ENCODE measurements at regions not wholly inside any gene's neighbourhood (a gene's known extent, or its start where the extent isn't known, plus 50 kb on each side); places are given as distances from the start of the nearest gene placed in this dataset.

DNA sequence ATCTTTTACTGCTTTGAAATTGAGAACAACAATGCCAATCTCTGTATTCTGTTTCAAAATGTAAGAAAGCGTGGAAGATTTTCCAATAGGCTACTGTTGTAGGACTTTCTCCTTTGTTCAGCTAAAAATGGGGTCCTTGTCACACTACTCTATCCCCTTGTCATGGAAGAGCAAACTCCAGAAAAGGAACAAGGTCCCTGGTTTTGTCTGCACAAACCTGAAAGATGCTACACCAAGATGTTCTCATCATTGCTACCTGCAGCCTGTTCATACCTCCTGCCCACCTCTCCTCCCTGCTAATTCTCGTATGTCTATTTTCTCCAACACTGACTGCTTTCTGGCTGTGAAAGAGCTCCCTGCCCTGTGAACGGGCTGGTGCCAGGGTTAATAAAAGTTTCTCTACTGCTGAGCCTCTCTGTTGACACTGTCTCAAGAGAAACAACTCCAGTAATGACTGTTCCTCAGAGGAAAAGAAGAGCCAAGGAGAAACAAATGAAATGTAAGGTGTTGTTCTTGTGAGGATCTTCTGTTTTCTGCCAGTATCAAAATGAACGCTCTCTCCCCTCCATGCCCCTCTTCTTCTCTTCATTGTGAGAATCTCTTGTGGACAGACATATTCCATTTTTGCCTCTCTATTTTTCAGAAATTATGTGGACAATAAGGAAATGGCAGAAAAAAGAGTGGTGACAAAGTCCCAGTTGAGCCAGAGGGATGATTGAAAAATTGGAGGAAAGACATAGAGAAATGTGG, 287.1 kb downstream of the ADGB start:
- no peak overlapping the region for H3K27ac ChIP-seq (ENCODE audit: insufficient read depth, low read length)
- no peak for TF ChIP-seq EZH2 (IDR thresholded peaks at IDR 0.05; ENCODE audit: low read length, missing control alignments)
- TF ChIP-seq, protein P1, sequence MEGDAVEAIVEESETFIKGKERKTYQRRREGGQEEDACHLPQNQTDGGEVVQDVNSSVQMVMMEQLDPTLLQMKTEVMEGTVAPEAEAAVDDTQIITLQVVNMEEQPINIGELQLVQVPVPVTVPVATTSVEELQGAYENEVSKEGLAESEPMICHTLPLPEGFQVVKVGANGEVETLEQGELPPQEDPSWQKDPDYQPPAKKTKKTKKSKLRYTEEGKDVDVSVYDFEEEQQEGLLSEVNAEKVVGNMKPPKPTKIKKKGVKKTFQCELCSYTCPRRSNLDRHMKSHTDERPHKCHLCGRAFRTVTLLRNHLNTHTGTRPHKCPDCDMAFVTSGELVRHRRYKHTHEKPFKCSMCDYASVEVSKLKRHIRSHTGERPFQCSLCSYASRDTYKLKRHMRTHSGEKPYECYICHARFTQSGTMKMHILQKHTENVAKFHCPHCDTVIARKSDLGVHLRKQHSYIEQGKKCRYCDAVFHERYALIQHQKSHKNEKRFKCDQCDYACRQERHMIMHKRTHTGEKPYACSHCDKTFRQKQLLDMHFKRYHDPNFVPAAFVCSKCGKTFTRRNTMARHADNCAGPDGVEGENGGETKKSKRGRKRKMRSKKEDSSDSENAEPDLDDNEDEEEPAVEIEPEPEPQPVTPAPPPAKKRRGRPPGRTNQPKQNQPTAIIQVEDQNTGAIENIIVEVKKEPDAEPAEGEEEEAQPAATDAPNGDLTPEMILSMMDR (conservative IDR thresholded peaks at IDR 0.05 in 1 of 2, IDR thresholded peaks at IDR 0.05 in 1 of 2; ENCODE audit: low read depth in 1 of 2, low read length in 2 of 2) = no peak
- no peak overlapping the region for H3K4me2 ChIP-seq (ENCODE audit: extremely low read depth, insufficient read depth, low read length)
- H2AFZ ChIP-seq (ENCODE audit: low read length) = no peak overlapping the region
- H3K9ac ChIP-seq (ENCODE audit: insufficient read depth, low read length) = no peak overlapping the region
- H3K4me3 ChIP-seq (replicated peaks in 1 of 4; ENCODE audit: control extremely low read depth in 1 of 4, insufficient read depth in 1 of 4, low read depth in 3 of 4, low read length in 4 of 4) = no peak overlapping the region
- no peak for DNase-seq (ENCODE audit: low read depth in 2 of 2)
- H3K27me3 ChIP-seq (ENCODE audit: control insufficient read depth, insufficient read depth, low read length) = no peaks in the 10 kb centered on the region
- no peaks in the 10 kb centered on the region for H4K20me1 ChIP-seq (ENCODE audit: control insufficient read depth, extremely low read depth, insufficient read depth, low read length)
- H3K36me3 ChIP-seq (ENCODE audit: control insufficient read depth, insufficient read depth, low read length) = no peaks in the 10 kb centered on the region
- H3K9me3 ChIP-seq (ENCODE audit: control insufficient read depth, insufficient read depth, low read depth, low read length) = no peaks in the 10 kb centered on the region
- no peaks in the 10 kb centered on the region for H3K79me2 ChIP-seq (ENCODE audit: control insufficient read depth, insufficient read depth, low read length)
- H3K4me1 ChIP-seq (ENCODE audit: control insufficient read depth, extremely low read depth, insufficient read depth, low read length) = no peaks in the 10 kb centered on the region

DNA sequence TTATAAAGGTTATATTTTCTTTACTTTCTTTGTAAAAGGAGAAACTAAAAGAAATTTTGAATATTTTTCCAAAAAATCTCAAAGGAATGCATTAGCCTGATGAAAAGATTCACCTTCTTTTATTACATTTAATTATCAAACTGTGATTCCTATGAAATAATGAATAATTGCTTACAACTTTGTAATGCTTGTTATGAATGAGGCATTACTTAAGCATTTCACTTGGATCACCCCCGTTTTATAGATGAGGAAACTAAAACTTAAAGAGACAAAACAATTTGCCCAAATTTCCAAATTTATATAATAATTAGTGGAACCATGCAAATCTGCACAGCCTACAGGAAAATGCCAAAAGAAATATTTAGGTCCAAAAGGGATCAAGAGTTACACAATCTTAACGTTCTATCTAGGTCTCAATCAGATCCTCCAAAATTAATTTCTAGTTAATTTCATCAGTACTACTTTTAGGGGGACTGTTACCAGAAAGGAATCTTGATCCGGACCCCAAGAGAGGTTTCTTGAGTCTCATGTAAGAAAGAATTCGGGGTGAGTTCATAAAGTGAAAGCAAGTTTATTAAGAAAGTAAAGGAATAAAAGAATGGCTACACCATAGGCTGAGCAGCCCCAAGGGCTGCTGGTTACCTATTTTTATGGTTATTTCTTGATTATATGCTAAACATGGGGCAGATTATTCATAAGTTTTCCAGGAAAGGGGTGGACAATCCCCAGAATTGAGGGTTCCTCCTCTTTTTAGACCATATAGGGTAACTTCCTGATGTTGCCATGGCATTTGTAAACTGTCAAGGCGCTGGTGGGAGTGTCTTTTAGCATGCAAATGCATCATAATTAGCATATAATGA, 288.0 kb downstream of the ADGB start:
- H3K36me3 ChIP-seq (ENCODE audit: control insufficient read depth, insufficient read depth, low read length) = no peaks in the 10 kb centered on the region
- no peaks in the 10 kb centered on the region for H3K9me3 ChIP-seq (ENCODE audit: control insufficient read depth, insufficient read depth, low read depth, low read length)
- no peaks in the 10 kb centered on the region for H3K27me3 ChIP-seq (ENCODE audit: control insufficient read depth, insufficient read depth, low read length)
- no peak for DNase-seq (ENCODE audit: low read depth in 2 of 2)
- H3K9ac ChIP-seq (ENCODE audit: insufficient read depth, low read length) = no peak overlapping the region
- H2AFZ ChIP-seq (ENCODE audit: low read length) = no peak overlapping the region
- TF ChIP-seq, protein P1 (conservative IDR thresholded peaks at IDR 0.05 in 1 of 2, IDR thresholded peaks at IDR 0.05 in 1 of 2; ENCODE audit: low read depth in 1 of 2, low read length in 2 of 2) = no peak
- TF ChIP-seq EZH2 (IDR thresholded peaks at IDR 0.05; ENCODE audit: low read length, missing control alignments) = no peak
- H3K79me2 ChIP-seq (ENCODE audit: control insufficient read depth, insufficient read depth, low read length) = no peaks in the 10 kb centered on the region
- no peaks in the 10 kb centered on the region for H4K20me1 ChIP-seq (ENCODE audit: control insufficient read depth, extremely low read depth, insufficient read depth, low read length)
- no peak overlapping the region for H3K4me2 ChIP-seq (ENCODE audit: extremely low read depth, insufficient read depth, low read length)
- peaks cover 2% of the 10 kb centered on the region for H3K4me1 ChIP-seq (ENCODE audit: control insufficient read depth, extremely low read depth, insufficient read depth, low read length)
- H3K4me3 ChIP-seq (replicated peaks in 1 of 4; ENCODE audit: control extremely low read depth in 1 of 4, insufficient read depth in 1 of 4, low read depth in 3 of 4, low read length in 4 of 4) = no peak overlapping the region
- H3K27ac ChIP-seq (ENCODE audit: insufficient read depth, low read length) = no peak overlapping the region

GRCh38 chr6:146887447-146888077, 288.8 kb downstream of the ADGB start:
- Histone ChIP-seq H3K4me1 (ENCODE audit: control insufficient read depth, extremely low read depth, insufficient read depth, low read length) (peaks cover 5% of the 10 kb centered on the region), H3K9ac (ENCODE audit: insufficient read depth, low read length) (no peak overlapping the region), H2AFZ (ENCODE audit: low read length) (no peak overlapping the region), H3K27me3 (ENCODE audit: control insufficient read depth, insufficient read depth, low read length) (no peaks in the 10 kb centered on the region), H3K4me3 (replicated peaks in 1 of 4; ENCODE audit: control extremely low read depth in 1 of 4, insufficient read depth in 1 of 4, low read depth in 3 of 4, low read length in 4 of 4) (no peak overlapping the region), H3K27ac (ENCODE audit: insufficient read depth, low read length) (no peak overlapping the region), H3K36me3 (ENCODE audit: control insufficient read depth, insufficient read depth, low read length) (no peaks in the 10 kb centered on the region), H4K20me1 (ENCODE audit: control insufficient read depth, extremely low read depth, insufficient read depth, low read length) (no peaks in the 10 kb centered on the region), H3K79me2 (ENCODE audit: control insufficient read depth, insufficient read depth, low read length) (no peaks in the 10 kb centered on the region), H3K9me3 (ENCODE audit: control insufficient read depth, insufficient read depth, low read depth, low read length) (no peaks in the 10 kb centered on the region), H3K4me2 (ENCODE audit: extremely low read depth, insufficient read depth, low read length) (no peak overlapping the region)
- no peak for DNase-seq (ENCODE audit: low read depth in 2 of 2)
- TF ChIP-seq, protein P1 (conservative IDR thresholded peaks at IDR 0.05 in 1 of 2, IDR thresholded peaks at IDR 0.05 in 1 of 2; ENCODE audit: low read depth in 1 of 2, low read length in 2 of 2) = no peak
- TF ChIP-seq EZH2 (IDR thresholded peaks at IDR 0.05; ENCODE audit: low read length, missing control alignments) = no peak
